Esophagus muscularis mucosa (tissue), 4 donors: ENCODE measurements at regions not wholly inside any gene's neighbourhood (a gene's known extent, or its start where the extent isn't known, plus 50 kb on each side); places are given as distances from the start of the nearest gene placed in this dataset.

Experiments used
- DNase-seq: peaks from one replicate; pipeline ENCODE4 v3.0.0-alpha.2; 2017; ENCODE audit errors: extremely low spot score
- H3K27ac ChIP-seq, 4 donors: fragments of 200-600 bp; sonication (generic); replicated peaks in 1 of 4; 1 replicate in 3 of 4; 2 replicates in 1 of 4; pipeline ENCODE4 v1.5.1; 2016 to 2019; ENCODE audit warnings: mild to moderate bottlenecking in 1 of 4
- H3K27me3 ChIP-seq, 4 donors: fragments of 200-600 bp; sonication (generic); one replicate each; pipeline versions ENCODE4 v1.5.1 to v1.6.0; 2016 to 2019
- H3K36me3 ChIP-seq, 4 donors: fragments of 200-600 bp; sonication (generic); one replicate each; pipeline ENCODE4 v1.5.1; 2016 to 2019
- H3K4me1 ChIP-seq, 4 donors: fragments of 200-600 bp; sonication (generic); one replicate each; pipeline ENCODE4 v1.5.1; 2016 to 2019
- H3K4me3 ChIP-seq, 4 donors: fragments of 200-600 bp; sonication (generic); 1 replicate in 2 of 4; 2 replicates in 2 of 4; pipeline ENCODE4 v1.5.1; 2016 to 2019; ENCODE audit warnings: mild to moderate bottlenecking in 4 of 4, moderate library complexity in 1 of 4
- H3K9me3 ChIP-seq, 4 donors: fragments of 200-600 bp; sonication (generic); 1 replicate in 3 of 4; 2 replicates in 1 of 4; pipeline ENCODE4 v1.5.1; 2016 to 2019
- EP300 ChIP-seq: sonication (generic); formaldehyde crosslinking; IDR thresholded peaks from one replicate; pipeline ENCODE4 v1.6.1; 2017; ENCODE audit warnings: antibody characterized with exemption
- POLR2A ChIP-seq: fragments of 450-650 bp; IDR thresholded peaks from one replicate; pipeline ENCODE4 v1.6.1; 2017; ENCODE audit warnings: antibody characterized with exemption, moderate library complexity, mild to moderate bottlenecking, low read depth
- POLR2AphosphoS5 ChIP-seq, 2 donors: sonication (generic); formaldehyde crosslinking; IDR thresholded peaks; one replicate each; pipeline ENCODE4 v1.6.1; 2017; ENCODE audit warnings: antibody characterized with exemption in 2 of 2
- WGBS: methylation state at CpG from one replicate; pipeline ENCODE4 v1.1.5; 2018; 5-methylcytosine and 5-hydroxymethylcytosine counted together
- intact Hi-C: fragments of 100-400 bp; cut with DNase I; formaldehyde crosslinking; loops from one replicate; pipeline ENCODE4 v1.15.1; 2023
- TF ChIP-seq, protein P1 (sequence below), 3 experiments: fragments of 200-600 bp in 2 of 3; fragments of 450-650 bp in 1 of 3; sonication (generic) in 2 of 3; IDR thresholded peaks; one replicate each; pipeline ENCODE4 v1.5.1; 2017 to 2019; ENCODE audit warnings: antibody characterized with exemption in 3 of 3, mild to moderate bottlenecking in 2 of 3, moderate library complexity in 1 of 3

GRCh38 chr11:28520291-28520690 is 412.1 kb downstream of the METTL15 start:
- Histone ChIP-seq H3K4me3 (no peak overlapping the region), H3K27ac (no peak overlapping the region), H3K9me3 (peaks cover 0 to under 1% (median 0%) of the 10 kb centered on the region in 4 donors), H3K36me3 (no peaks in the 10 kb centered on the region), H3K27me3 (no peaks in the 10 kb centered on the region), H3K4me1 (no peaks in the 10 kb centered on the region)
- 100% methylated on average over 1 of the region's 1 CpG for WGBS
- intact Hi-C loops = no loop called here
- no peak for DNase-seq
- TF ChIP-seq EP300 (no peak), POLR2AphosphoS5 (IDR thresholded peaks at IDR 0.05) (no peak), POLR2A (no peak)
- TF ChIP-seq, protein P1, sequence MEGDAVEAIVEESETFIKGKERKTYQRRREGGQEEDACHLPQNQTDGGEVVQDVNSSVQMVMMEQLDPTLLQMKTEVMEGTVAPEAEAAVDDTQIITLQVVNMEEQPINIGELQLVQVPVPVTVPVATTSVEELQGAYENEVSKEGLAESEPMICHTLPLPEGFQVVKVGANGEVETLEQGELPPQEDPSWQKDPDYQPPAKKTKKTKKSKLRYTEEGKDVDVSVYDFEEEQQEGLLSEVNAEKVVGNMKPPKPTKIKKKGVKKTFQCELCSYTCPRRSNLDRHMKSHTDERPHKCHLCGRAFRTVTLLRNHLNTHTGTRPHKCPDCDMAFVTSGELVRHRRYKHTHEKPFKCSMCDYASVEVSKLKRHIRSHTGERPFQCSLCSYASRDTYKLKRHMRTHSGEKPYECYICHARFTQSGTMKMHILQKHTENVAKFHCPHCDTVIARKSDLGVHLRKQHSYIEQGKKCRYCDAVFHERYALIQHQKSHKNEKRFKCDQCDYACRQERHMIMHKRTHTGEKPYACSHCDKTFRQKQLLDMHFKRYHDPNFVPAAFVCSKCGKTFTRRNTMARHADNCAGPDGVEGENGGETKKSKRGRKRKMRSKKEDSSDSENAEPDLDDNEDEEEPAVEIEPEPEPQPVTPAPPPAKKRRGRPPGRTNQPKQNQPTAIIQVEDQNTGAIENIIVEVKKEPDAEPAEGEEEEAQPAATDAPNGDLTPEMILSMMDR (IDR thresholded peaks at IDR 0.05) = no peak

- intact Hi-C loops = no loop called here
Measured at GRCh38 chr11:28518825-28519224, 410.6 kb downstream of the METTL15 start.

DNA sequence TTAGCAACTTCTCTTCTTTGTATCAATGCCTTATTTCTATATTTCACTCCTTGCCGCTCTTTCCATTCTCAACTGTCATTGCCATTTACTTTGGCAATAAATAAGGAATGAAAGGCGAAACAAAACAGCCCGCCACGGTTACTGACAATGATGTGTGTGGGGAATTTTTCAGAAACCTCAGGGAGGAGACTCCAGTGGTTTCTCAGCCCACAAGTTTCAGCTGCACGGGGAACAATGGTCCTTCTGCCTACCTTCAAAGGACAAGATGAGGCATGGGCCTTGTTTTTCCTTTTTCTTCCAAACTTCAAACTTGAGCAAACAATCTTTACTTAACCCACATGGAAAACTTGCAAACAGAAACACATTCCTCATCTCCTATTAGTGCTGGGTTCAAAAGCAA is 409.4 kb downstream of the METTL15 start:
- H3K4me3 ChIP-seq = no peak overlapping the region
- no peak overlapping the region for H3K27ac ChIP-seq
- no peaks in the 10 kb centered on the region for H3K4me1 ChIP-seq
- H3K27me3 ChIP-seq = no peaks in the 10 kb centered on the region
- intact Hi-C loops = no loop called here
- TF ChIP-seq EP300 = no peak
- TF ChIP-seq POLR2A = no peak
- TF ChIP-seq, protein P1 (IDR thresholded peaks at IDR 0.05) = no peak
- no peak for TF ChIP-seq POLR2AphosphoS5 (IDR thresholded peaks at IDR 0.05)
- H3K36me3 ChIP-seq = no peaks in the 10 kb centered on the region
- DNase-seq = no peak
- no peaks in the 10 kb centered on the region for H3K9me3 ChIP-seq
- 91% methylated on average over 5 of the region's 5 CpGs for WGBS

More at GRCh38 chr11:28518825-28519224, 410.6 kb downstream of the METTL15 start:
- Histone ChIP-seq H3K27me3 (no peaks in the 10 kb centered on the region), H3K4me1 (no peaks in the 10 kb centered on the region), H3K36me3 (no peaks in the 10 kb centered on the region), H3K9me3 (no peaks in the 10 kb centered on the region), H3K27ac (no peak overlapping the region), H3K4me3 (no peak overlapping the region)
- TF ChIP-seq POLR2AphosphoS5 (IDR thresholded peaks at IDR 0.05) = no peak
- TF ChIP-seq, protein P1 (IDR thresholded peaks at IDR 0.05) = no peak
- TF ChIP-seq EP300 = no peak
- TF ChIP-seq POLR2A = no peak
- DNase-seq = no peak

- Histone ChIP-seq H3K9me3 (no peaks in the 10 kb centered on the region), H3K36me3 (no peaks in the 10 kb centered on the region), H3K4me1 (no peaks in the 10 kb centered on the region), H3K27ac (no peak overlapping the region), H3K27me3 (no peaks in the 10 kb centered on the region), H3K4me3 (no peak overlapping the region)
- no peak for DNase-seq
- TF ChIP-seq POLR2AphosphoS5 (IDR thresholded peaks at IDR 0.05) (no peak), EP300 (no peak), POLR2A (no peak)
- TF ChIP-seq, protein P1 (IDR thresholded peaks at IDR 0.05) = no peak
- intact Hi-C loops = no loop called here
- whole genome bisulfite sequencing = 84% methylated on average over 2 of the region's 2 CpGs
Measured at GRCh38 chr11:28514391-28514790, 406.2 kb downstream of the METTL15 start.

- Histone ChIP-seq H3K9me3 (no peaks in the 10 kb centered on the region), H3K27me3 (no peaks in the 10 kb centered on the region), H3K36me3 (no peaks in the 10 kb centered on the region), H3K4me3 (no peak overlapping the region), H3K27ac (no peak overlapping the region), H3K4me1 (no peaks in the 10 kb centered on the region)
- intact Hi-C loops = no loop called here
- WGBS = 95% methylated on average over 15 of the region's 19 CpGs
- no peak for TF ChIP-seq EP300
- TF ChIP-seq, protein P1 (IDR thresholded peaks at IDR 0.05) = no peak
- no peak for DNase-seq
Measured at GRCh38 chr11:28512143-28512756, 404.1 kb downstream of the METTL15 start.
